Skeletal muscle tissue (tissue), 3 donors: ENCODE measurements at regions not wholly inside any gene's neighbourhood (a gene's known extent, or its start where the extent isn't known, plus 50 kb on each side); places are given as distances from the start of the nearest gene placed in this dataset.

Experiments
- H3K27ac ChIP-seq: one replicate; pipeline ENCODE4 v1.7.0; 2013; ENCODE audit warnings: mild to moderate bottlenecking, low read depth, low read length, inconsistent platforms
- H3K27me3 ChIP-seq, 3 donors: one replicate each; pipeline ENCODE4 v1.7.0; 2013; ENCODE audit warnings: low read length in 3 of 3; ENCODE audit not compliant: control insufficient read depth in 3 of 3, insufficient read depth in 3 of 3
- H3K36me3 ChIP-seq, 3 donors: one replicate each; pipeline ENCODE4 v1.7.0; 2013; ENCODE audit warnings: low read length in 3 of 3; ENCODE audit not compliant: control insufficient read depth in 3 of 3, insufficient read depth in 3 of 3
- H3K4me1 ChIP-seq, 3 donors: one replicate each; pipeline ENCODE4 v1.7.0; 2013; ENCODE audit warnings: low read length in 3 of 3, mild to moderate bottlenecking in 3 of 3; ENCODE audit not compliant: control insufficient read depth in 3 of 3, insufficient read depth in 3 of 3
- H3K4me3 ChIP-seq, 3 donors: one replicate each; pipeline ENCODE4 v1.7.0; 2013; ENCODE audit warnings: low read length in 3 of 3
- H3K9ac ChIP-seq, 3 donors: one replicate each; pipeline ENCODE4 v1.7.0; 2013; ENCODE audit warnings: low read length in 3 of 3, mild to moderate bottlenecking in 3 of 3, moderate library complexity in 2 of 3, low read depth in 1 of 3
- H3K9me3 ChIP-seq, 3 donors: one replicate each; pipeline ENCODE4 v1.7.0; 2013; ENCODE audit warnings: low read length in 3 of 3; ENCODE audit not compliant: control insufficient read depth in 3 of 3
- donor health status: Osteomylitis.

DNA sequence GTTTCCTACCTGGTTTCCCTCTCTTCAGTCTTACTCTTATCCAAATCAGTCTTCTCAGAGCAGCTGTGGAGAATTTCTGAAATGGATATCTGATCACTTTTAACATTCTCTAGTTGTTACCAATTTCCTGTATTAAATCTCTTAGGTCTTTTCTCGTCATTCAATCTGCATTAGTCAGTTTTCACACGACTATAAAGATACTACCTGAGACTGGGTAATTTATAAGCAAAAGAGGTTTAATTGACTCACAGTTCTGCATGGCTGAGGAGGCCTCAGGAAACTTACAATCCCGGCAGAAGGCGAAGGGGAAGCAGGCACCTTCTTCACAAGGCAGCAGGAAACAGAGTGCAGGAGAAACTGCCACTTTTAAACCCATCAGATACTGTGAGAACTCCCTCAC, 444.8 kb downstream of the GATA3 start:
- Histone ChIP-seq H3K36me3 (no peaks in the 10 kb centered on the region), H3K4me1 (no peaks in the 10 kb centered on the region), H3K9me3 (no peaks in the 10 kb centered on the region), H3K9ac (no peak overlapping the region), H3K27me3 (no peaks in the 10 kb centered on the region), H3K27ac (no peak overlapping the region), H3K4me3 (no peak overlapping the region)

- Histone ChIP-seq H3K4me3 (no peak overlapping the region), H3K27ac (no peak overlapping the region), H3K36me3 (no peaks in the 10 kb centered on the region), H3K4me1 (no peaks in the 10 kb centered on the region), H3K9ac (no peak overlapping the region), H3K27me3 (no peaks in the 10 kb centered on the region), H3K9me3 (no peaks in the 10 kb centered on the region)
Observed at GRCh38 chr10:8499752-8500390, 445.4 kb downstream of the GATA3 start.

- no peaks in the 10 kb centered on the region for H3K27me3 ChIP-seq
- no peak overlapping the region for H3K4me3 ChIP-seq
- H3K4me1 ChIP-seq: no peaks in the 10 kb centered on the region
- no peak overlapping the region for H3K27ac ChIP-seq
- H3K36me3 ChIP-seq: no peaks in the 10 kb centered on the region
- no peak overlapping the region for H3K9ac ChIP-seq
- H3K9me3 ChIP-seq: no peaks in the 10 kb centered on the region
Observed at GRCh38 chr10:8502573-8502972, 448.1 kb downstream of the GATA3 start.

GRCh38 chr10:8504499-8504898, 450.0 kb downstream of the GATA3 start:
- no peaks in the 10 kb centered on the region for H3K36me3 ChIP-seq
- H3K4me1 ChIP-seq: no peaks in the 10 kb centered on the region
- H3K27ac ChIP-seq: no peak overlapping the region
- H3K9ac ChIP-seq: no peak overlapping the region
- H3K9me3 ChIP-seq: no peaks in the 10 kb centered on the region
- no peak overlapping the region for H3K4me3 ChIP-seq
- H3K27me3 ChIP-seq: no peaks in the 10 kb centered on the region

- no peaks in the 10 kb centered on the region for H3K9me3 ChIP-seq
- no peak overlapping the region for H3K27ac ChIP-seq
- H3K9ac ChIP-seq: no peak overlapping the region
- H3K4me1 ChIP-seq: no peaks in the 10 kb centered on the region
- H3K36me3 ChIP-seq: no peaks in the 10 kb centered on the region
- no peak overlapping the region for H3K4me3 ChIP-seq
- no peaks in the 10 kb centered on the region for H3K27me3 ChIP-seq
Observed at GRCh38 chr10:8507156-8507555, 452.7 kb downstream of the GATA3 start.

DNA sequence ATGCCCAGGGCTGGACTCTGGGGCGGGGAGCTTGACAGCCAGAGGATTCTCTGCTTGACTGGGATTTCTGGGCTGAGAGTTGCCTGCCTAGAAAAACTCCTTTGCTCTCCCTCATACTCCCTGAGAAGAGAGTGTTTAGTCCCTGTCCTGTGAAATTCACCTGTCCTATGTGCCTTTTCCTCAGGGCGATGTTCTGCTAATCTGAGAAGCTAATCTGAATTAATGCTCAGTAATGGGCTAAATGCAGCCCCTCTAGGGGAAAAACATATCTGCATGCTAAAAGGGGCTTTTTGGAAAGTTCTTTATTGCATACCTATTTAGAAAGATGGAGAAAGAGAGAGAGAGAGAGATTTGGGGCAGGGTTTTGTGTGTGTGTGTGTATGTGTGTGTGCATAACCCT, 454.4 kb downstream of the GATA3 start:
- Histone ChIP-seq H3K9ac (no peak overlapping the region), H3K4me1 (no peaks in the 10 kb centered on the region), H3K27ac (no peak overlapping the region), H3K36me3 (no peaks in the 10 kb centered on the region), H3K27me3 (no peaks in the 10 kb centered on the region), H3K4me3 (no peak overlapping the region), H3K9me3 (no peaks in the 10 kb centered on the region)

DNA sequence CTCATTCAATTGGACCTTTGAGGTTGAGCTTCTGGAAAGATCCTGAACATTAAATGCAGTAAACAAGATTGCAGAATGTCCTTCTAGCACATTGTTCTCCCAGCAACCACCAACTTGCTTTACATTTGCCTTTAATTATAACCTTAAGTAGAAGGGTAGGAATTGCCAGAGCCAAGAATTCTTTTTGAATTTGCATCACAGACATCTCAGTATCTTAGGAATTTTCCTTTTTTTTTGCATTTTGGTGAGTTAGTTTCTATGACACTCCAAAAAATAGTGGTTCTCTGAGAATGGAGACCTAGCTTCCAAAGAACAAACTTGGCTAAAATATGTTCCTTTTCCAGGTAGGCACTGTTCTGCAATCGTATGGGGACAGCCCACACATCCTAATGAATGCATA, 456.0 kb downstream of the GATA3 start:
- Histone ChIP-seq H3K9ac (no peak overlapping the region), H3K27ac (no peak overlapping the region), H3K27me3 (no peaks in the 10 kb centered on the region), H3K36me3 (no peaks in the 10 kb centered on the region), H3K4me3 (no peak overlapping the region), H3K4me1 (no peaks in the 10 kb centered on the region), H3K9me3 (no peaks in the 10 kb centered on the region)

GRCh38 chr10:8511026-8511425, 456.5 kb downstream of the GATA3 start:
- Histone ChIP-seq H3K36me3 (no peaks in the 10 kb centered on the region), H3K27ac (no peak overlapping the region), H3K9ac (no peak overlapping the region), H3K4me3 (no peak overlapping the region), H3K27me3 (no peaks in the 10 kb centered on the region), H3K4me1 (no peaks in the 10 kb centered on the region), H3K9me3 (no peaks in the 10 kb centered on the region)

DNA sequence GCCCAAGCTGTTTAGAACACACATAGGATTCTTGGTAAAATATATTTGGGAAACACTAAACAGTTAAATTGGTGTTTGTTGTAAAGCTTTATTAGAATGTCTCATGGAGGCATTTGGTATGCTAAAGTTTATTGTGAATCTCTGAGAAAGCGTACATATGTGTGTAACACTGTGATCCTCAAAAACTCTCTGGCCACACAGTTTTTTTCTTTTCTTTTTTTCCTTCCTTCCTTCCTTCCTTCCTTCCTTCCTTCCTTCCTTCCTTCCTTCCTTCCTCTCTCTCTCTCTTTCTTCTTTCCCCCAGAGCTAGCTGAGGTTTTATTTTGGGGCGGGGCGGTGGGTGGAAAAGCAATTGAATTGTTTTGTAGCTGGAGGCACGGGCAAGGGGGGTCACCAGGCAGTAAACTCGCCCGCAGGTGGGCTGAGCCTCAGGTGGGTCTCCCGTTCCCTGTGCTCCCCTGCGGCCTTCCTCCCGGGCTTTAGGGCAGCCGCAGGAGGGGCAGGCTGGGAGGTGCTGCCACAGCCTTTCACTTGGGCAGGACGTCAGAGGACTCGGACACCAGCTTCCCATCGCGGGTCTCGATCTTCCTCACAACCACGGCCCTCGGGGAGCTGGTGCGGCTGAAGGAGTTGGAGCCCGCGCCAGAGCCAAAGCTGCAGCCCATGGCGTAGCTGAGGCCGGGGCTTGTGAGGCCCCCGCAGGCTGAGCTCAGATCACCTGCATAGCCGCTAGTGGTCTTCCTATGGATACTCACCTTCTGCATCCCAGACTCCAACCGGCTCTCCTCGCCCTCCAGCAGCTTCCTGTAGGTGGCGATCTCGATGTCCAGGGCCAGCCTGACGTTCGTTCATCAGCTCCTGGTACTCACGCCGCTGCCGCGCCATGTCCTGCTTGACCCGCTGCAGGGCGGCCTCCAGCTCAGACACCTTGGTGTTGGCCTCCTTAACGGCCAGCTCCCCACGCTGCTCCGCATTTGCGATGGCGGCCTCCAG, 459.0 kb downstream of the GATA3 start:
- Histone ChIP-seq H3K4me1 (no peaks in the 10 kb centered on the region), H3K4me3 (no peak overlapping the region), H3K9ac (no peak overlapping the region), H3K36me3 (no peaks in the 10 kb centered on the region), H3K9me3 (no peaks in the 10 kb centered on the region), H3K27me3 (no peaks in the 10 kb centered on the region), H3K27ac (no peak overlapping the region)

GRCh38 chr10:8520382-8520781, 465.9 kb downstream of the GATA3 start:
- H3K4me3 ChIP-seq: no peak overlapping the region
- no peaks in the 10 kb centered on the region for H3K9me3 ChIP-seq
- H3K4me1 ChIP-seq: no peaks in the 10 kb centered on the region
- no peaks in the 10 kb centered on the region for H3K27me3 ChIP-seq
- no peaks in the 10 kb centered on the region for H3K36me3 ChIP-seq
- no peak overlapping the region for H3K27ac ChIP-seq
- H3K9ac ChIP-seq: no peak overlapping the region
